Gastrocnemius medialis (tissue), 4 donors: ENCODE measurements at regions not wholly inside any gene's neighbourhood (a gene's known extent, or its start where the extent isn't known, plus 50 kb on each side); places are given as distances from the start of the nearest gene placed in this dataset.
A peak's percentile ranks its signal among the peaks of the same experiment; 100 is the strongest.

Experiments used
- ATAC-seq, 2 donors: fragments of 150-250 bp; one replicate each; pipeline ENCODE4 v1.9.1; 2016
- DNase-seq, 2 donors: peaks; one replicate each; pipeline ENCODE4 v3.0.0-alpha.2; 2019
- H3K27ac ChIP-seq, 4 donors: fragments of 200-600 bp; sonication (generic); 1 replicate in 1 of 4; 2 replicates in 3 of 4; pipeline ENCODE4 v1.5.1; 2016 to 2018; ENCODE audit warnings: mild to moderate bottlenecking in 2 of 4, moderate library complexity in 1 of 4
- H3K27me3 ChIP-seq, 3 donors: fragments of 200-600 bp; sonication (generic) in 2 of 3; 1 replicate in 1 of 3; 2 replicates in 2 of 3; pipeline versions ENCODE4 v1.5.1 to v1.6.0; 2016 to 2019; ENCODE audit warnings: mild to moderate bottlenecking in 1 of 3, moderate library complexity in 1 of 3
- H3K36me3 ChIP-seq, 2 donors: fragments of 200-600 bp; sonication (generic) in 1 of 2; one replicate each; pipeline ENCODE4 v1.5.1; 2017 to 2018
- H3K4me1 ChIP-seq, 2 donors: fragments of 200-600 bp; sonication (generic) in 1 of 2; one replicate each; pipeline ENCODE4 v1.5.1; 2016 to 2017; ENCODE audit warnings: mild to moderate bottlenecking in 2 of 2
- H3K4me3 ChIP-seq, 4 donors: fragments of 200-600 bp; sonication (generic) in 3 of 4; 1 replicate in 1 of 4; 2 replicates in 3 of 4; pipeline ENCODE4 v1.5.1; 2016 to 2019; ENCODE audit warnings: mild to moderate bottlenecking in 2 of 4
- H3K9me3 ChIP-seq, 3 donors: fragments of 200-600 bp; sonication (generic) in 2 of 3; 1 replicate in 1 of 3; 2 replicates in 2 of 3; pipeline ENCODE4 v1.5.1; 2016 to 2019
- POLR2A ChIP-seq, 2 donors: fragments of 450-650 bp; IDR thresholded peaks; one replicate each; pipeline ENCODE4 v1.6.1; 2017; ENCODE audit warnings: antibody characterized with exemption in 2 of 2, mild to moderate bottlenecking in 2 of 2, moderate library complexity in 2 of 2
- in situ Hi-C, 4 donors: fragments of 200-750 bp; cut with MboI; loops; one replicate each; pipeline versions ENCODE4 v1.15.0 to v1.8.0; 2017; ENCODE audit warnings: low sequenced_read_pairs in 4 of 4
- intact Hi-C: fragments of 100-400 bp; cut with DNase I; formaldehyde crosslinking; loops from one replicate; pipeline ENCODE4 v1.15.1; 2023; ENCODE audit warnings: low total_unique reads
- TF ChIP-seq, protein P1 (sequence below), 5 experiments: fragments of 450-650 bp in 3 of 5; fragments of 200-600 bp in 2 of 5; sonication (generic) in 2 of 5; IDR thresholded peaks in 4 of 5; conservative IDR thresholded peaks in 1 of 5; 1 replicate in 4 of 5; 2 replicates in 1 of 5; pipeline ENCODE4 v1.5.1; 2016 to 2019; ENCODE audit warnings: antibody characterized with exemption in 5 of 5, mild to moderate bottlenecking in 3 of 5, moderate library complexity in 3 of 5

DNA sequence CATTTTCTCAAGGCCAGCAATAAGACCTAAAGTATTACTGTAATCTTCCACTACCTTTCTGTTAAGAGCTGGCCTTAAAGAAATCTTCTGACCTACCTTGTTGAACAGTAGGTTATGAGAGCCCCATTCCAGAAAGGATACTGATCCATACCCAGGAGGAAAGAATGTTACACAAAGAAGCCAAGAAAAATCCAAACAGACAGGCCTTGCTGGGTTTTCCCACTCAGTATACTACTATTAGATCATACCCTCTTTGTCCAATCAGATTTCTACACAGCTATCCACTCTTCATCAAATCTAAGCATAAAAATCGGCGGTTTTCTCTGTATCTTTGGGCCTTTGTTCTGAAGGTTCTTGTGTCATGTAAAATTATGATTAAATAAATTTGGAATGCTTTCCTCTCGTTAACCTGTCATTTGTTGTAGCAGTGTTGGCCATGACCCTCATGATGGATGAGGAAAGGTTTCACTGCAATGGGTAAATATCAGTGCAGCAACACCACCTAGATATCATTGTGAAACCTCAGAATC is 292.3 kb downstream of the ANKRD50 start:
- H3K36me3 ChIP-seq = no peaks in the 10 kb centered on the region
- H3K27me3 ChIP-seq = no peaks in the 10 kb centered on the region
- no peak overlapping the region for H3K4me3 ChIP-seq
- DNase-seq (no peak), ATAC-seq (no peak)
- intact Hi-C loops = no loop called here
- in situ Hi-C loops = no loop called here
- no peak overlapping the region for H3K27ac ChIP-seq
- TF ChIP-seq POLR2A (IDR thresholded peaks at IDR 0.05) = no peak
- TF ChIP-seq, protein P1, sequence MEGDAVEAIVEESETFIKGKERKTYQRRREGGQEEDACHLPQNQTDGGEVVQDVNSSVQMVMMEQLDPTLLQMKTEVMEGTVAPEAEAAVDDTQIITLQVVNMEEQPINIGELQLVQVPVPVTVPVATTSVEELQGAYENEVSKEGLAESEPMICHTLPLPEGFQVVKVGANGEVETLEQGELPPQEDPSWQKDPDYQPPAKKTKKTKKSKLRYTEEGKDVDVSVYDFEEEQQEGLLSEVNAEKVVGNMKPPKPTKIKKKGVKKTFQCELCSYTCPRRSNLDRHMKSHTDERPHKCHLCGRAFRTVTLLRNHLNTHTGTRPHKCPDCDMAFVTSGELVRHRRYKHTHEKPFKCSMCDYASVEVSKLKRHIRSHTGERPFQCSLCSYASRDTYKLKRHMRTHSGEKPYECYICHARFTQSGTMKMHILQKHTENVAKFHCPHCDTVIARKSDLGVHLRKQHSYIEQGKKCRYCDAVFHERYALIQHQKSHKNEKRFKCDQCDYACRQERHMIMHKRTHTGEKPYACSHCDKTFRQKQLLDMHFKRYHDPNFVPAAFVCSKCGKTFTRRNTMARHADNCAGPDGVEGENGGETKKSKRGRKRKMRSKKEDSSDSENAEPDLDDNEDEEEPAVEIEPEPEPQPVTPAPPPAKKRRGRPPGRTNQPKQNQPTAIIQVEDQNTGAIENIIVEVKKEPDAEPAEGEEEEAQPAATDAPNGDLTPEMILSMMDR (IDR thresholded peaks at IDR 0.05 in 4 of 5, conservative IDR thresholded peaks at IDR 0.05 in 1 of 5) = no peak
- H3K4me1 ChIP-seq = no peaks in the 10 kb centered on the region
- H3K9me3 ChIP-seq = no peaks in the 10 kb centered on the region

DNA sequence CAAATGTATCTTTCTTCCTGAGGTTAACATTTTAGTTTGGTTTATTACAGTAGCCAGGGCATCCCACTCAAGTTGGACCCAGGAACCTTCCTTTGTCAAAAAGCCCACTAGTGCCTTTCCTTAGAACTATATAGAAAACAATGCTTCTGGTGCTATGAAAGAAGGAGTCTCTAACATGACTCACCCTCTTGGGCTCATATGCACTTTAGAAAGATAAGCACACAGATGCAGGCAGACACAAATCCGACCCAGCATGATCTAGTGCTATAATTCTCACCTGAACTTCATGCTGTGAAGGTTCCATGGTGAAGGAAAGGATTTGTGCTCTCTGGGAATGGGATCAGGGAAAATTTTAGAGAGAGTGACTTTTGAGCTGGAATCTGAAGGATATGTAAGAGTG is 289.4 kb downstream of the ANKRD50 start:
- Histone ChIP-seq H3K27me3 (no peaks in the 10 kb centered on the region), H3K4me1 (peaks cover 0 to 5% of the 10 kb centered on the region in 2 donors), H3K27ac (no peak overlapping the region), H3K4me3 (no peak overlapping the region), H3K36me3 (no peaks in the 10 kb centered on the region), H3K9me3 (no peaks in the 10 kb centered on the region)
- ATAC-seq (no peak), DNase-seq (no peak)
- intact Hi-C loops = no loop called here
- in situ Hi-C loops = no loop called here
- no peak for TF ChIP-seq POLR2A (IDR thresholded peaks at IDR 0.05)
- TF ChIP-seq, protein P1 (IDR thresholded peaks at IDR 0.05 in 4 of 5, conservative IDR thresholded peaks at IDR 0.05 in 1 of 5) = no peak

DNA sequence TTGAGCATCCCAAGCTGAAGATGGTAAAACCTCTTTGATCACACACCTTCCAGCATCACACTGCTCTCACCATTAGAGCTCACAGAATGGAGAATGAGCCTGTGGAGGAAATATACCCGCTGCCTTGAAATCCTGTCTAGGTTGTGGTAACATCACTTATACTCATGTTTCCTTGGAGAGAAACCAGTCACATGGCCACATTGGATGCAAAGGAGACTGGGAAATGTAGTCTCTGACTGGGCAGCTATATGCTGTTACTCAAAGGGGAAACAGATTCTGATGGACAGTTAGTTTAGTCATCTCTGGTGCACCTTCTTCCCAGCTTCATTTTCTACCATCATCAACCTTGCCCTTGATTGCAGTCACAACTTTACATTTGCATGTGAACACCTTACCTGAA is 286.3 kb downstream of the ANKRD50 start:
- Histone ChIP-seq H3K9me3 (no peaks in the 10 kb centered on the region), H3K4me3 (no peak overlapping the region), H3K4me1 (peaks cover 0 to 5% of the 10 kb centered on the region in 2 donors), H3K27ac (no peak overlapping the region), H3K27me3 (no peaks in the 10 kb centered on the region), H3K36me3 (no peaks in the 10 kb centered on the region)
- ATAC-seq (no peak), DNase-seq (no peak)
- TF ChIP-seq, protein P1 (IDR thresholded peaks at IDR 0.05 in 4 of 5, conservative IDR thresholded peaks at IDR 0.05 in 1 of 5) = no peak
- no peak for TF ChIP-seq POLR2A (IDR thresholded peaks at IDR 0.05)
- intact Hi-C loops = no loop called here
- in situ Hi-C loops = no loop called here

DNA sequence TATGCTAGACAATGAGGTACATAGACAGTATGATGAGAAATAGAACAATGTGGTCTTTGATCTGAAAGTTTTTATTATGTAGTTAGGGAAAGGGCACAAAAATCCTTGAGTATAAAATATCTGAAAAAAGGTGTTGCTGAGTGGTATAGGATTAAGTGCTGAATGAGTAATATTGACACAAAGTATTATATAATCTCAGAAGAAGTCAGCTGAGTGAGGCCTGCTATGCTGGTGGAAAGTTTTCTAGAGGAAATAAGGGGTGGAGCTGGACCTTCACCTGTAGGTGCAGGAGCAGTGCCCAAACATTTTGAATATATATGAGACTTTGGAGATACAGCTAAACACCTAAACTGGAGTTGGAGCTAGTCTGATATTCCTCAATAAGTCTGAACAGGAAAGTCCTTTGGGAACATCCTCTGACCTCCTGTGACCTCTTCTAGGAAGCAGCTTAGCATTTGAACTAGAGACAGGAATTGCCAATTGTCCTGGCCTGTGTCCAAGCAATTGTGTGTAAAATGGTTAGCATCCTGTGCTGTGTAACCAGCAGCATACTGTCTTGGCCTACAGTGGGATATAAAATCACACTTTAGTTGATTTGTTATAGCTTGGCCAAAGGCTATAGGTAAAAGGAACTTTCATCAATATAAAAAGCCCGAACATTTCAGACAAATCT is 285.3 kb downstream of the ANKRD50 start:
- Histone ChIP-seq H3K4me3 (no peak overlapping the region), H3K36me3 (no peaks in the 10 kb centered on the region), H3K27me3 (no peaks in the 10 kb centered on the region), H3K27ac (no peak overlapping the region), H3K4me1 (peaks cover 0 to 5% of the 10 kb centered on the region in 2 donors), H3K9me3 (no peaks in the 10 kb centered on the region)
- no peak for DNase-seq
- in situ Hi-C loops = no loop called here
- ATAC-seq = peak in 1 of 2 donors; percentile 68
- TF ChIP-seq POLR2A (IDR thresholded peaks at IDR 0.05) = no peak
- TF ChIP-seq, protein P1 (IDR thresholded peaks at IDR 0.05 in 4 of 5, conservative IDR thresholded peaks at IDR 0.05 in 1 of 5) = no peak
- intact Hi-C loops = no loop called here
